HEK293 (cell line): ENCODE measurements at regions not wholly inside any gene's neighbourhood (a gene's known extent, or its start where the extent isn't known, plus 50 kb on each side); places are given as distances from the start of the nearest gene placed in this dataset.

Source experiments
- CTCF ChIA-PET: fragments of 350-600 bp; formaldehyde crosslinking; extraction: SDS; loops from one replicate; lab custom pipeline; 2021; ENCODE audit warnings: antibody characterized with exemption; lab: Yijun Ruan, JAX
- POLR2A ChIA-PET: fragments of 300-600 bp; formaldehyde crosslinking; extraction: SDS; loops from one replicate; lab custom pipeline; 2020; ENCODE audit warnings: antibody characterized with exemption, inconsistent platforms; lab: Yijun Ruan, JAX
- H3K27ac ChIP-seq: fragments of 200-500 bp; sonication (Bioruptor generic); 2 replicates; pipeline ENCODE4 v1.5.1; 2014; ENCODE audit warnings: low read depth, low read length, control low read depth, inconsistent platforms; ENCODE audit errors: extremely low read depth
- H3K36me3 ChIP-seq, 2 experiments: fragments of 200-500 bp in 1 of 2; sonication (Bioruptor generic) in 1 of 2; 1 replicate in 1 of 2; 2 replicates in 1 of 2; pipeline ENCODE4 v1.5.1; 2014 to 2017; ENCODE audit warnings: inconsistent platforms in 2 of 2, low read length in 2 of 2; ENCODE audit not compliant: control insufficient read depth in 2 of 2, insufficient read depth in 1 of 2
- H3K4me1 ChIP-seq: fragments of 200-500 bp; sonication (Bioruptor generic); 2 replicates; pipeline ENCODE4 v1.5.1; 2014; ENCODE audit warnings: mild to moderate bottlenecking, low read length, inconsistent platforms; ENCODE audit not compliant: control insufficient read depth, insufficient read depth
- H3K4me3 ChIP-seq: 2 replicates; pipeline ENCODE4 v1.5.1; 2011; ENCODE audit warnings: low read depth, mild to moderate bottlenecking, control low read depth, low read length, moderate library complexity
- H3K9me3 ChIP-seq: fragments of 200-500 bp; sonication (Bioruptor generic); 2 replicates; pipeline ENCODE4 v1.5.1; 2014; ENCODE audit warnings: low read depth, low read length, inconsistent platforms; ENCODE audit not compliant: control insufficient read depth, insufficient read depth
- BCL6B ChIP-seq: fragments of 450-650 bp; formaldehyde crosslinking; IDR thresholded peaks from 2 replicates; pipeline ENCODE4 v1.5.1; 2017; ENCODE audit warnings: missing biosample characterization, missing genetic modification characterization
- KLF1 ChIP-seq: fragments of 450-650 bp; formaldehyde crosslinking; IDR thresholded peaks from 2 replicates; pipeline ENCODE4 v1.5.1; 2016; ENCODE audit warnings: missing biosample characterization, missing genetic modification characterization
- KLF8 ChIP-seq: fragments of 450-650 bp; formaldehyde crosslinking; IDR thresholded peaks from 2 replicates; pipeline ENCODE4 v1.5.1; 2016; ENCODE audit warnings: missing biosample characterization, missing genetic modification characterization
- SP7 ChIP-seq: fragments of 450-650 bp; formaldehyde crosslinking; IDR thresholded peaks from 2 replicates; pipeline ENCODE4 v1.5.1; 2016; ENCODE audit warnings: missing biosample characterization, missing genetic modification characterization
- ZBTB21 ChIP-seq: fragments of 450-650 bp; formaldehyde crosslinking; IDR thresholded peaks from 2 replicates; pipeline ENCODE4 v1.5.1; 2017; ENCODE audit warnings: missing biosample characterization, missing genetic modification characterization
- ZBTB48 ChIP-seq: fragments of 450-650 bp; formaldehyde crosslinking; IDR thresholded peaks from 2 replicates; pipeline ENCODE4 v1.5.1; 2016; ENCODE audit warnings: missing biosample characterization, missing genetic modification characterization
- ZFP37 ChIP-seq: fragments of 450-650 bp; formaldehyde crosslinking; IDR thresholded peaks from 2 replicates; pipeline ENCODE4 v1.5.1; 2016; ENCODE audit warnings: missing biosample characterization, missing genetic modification characterization
- ZNF138 ChIP-seq: fragments of 450-650 bp; formaldehyde crosslinking; IDR thresholded peaks from 2 replicates; pipeline ENCODE4 v1.5.1; 2016; ENCODE audit warnings: missing biosample characterization, missing genetic modification characterization, borderline replicate concordance
- ZNF184 ChIP-seq: fragments of 450-650 bp; IDR thresholded peaks from 2 replicates; pipeline ENCODE4 v1.5.1; 2018; ENCODE audit warnings: missing biosample characterization, mild to moderate bottlenecking, missing genetic modification characterization
- ZNF221 ChIP-seq: fragments of 450-650 bp; formaldehyde crosslinking; IDR thresholded peaks from 2 replicates; pipeline ENCODE4 v1.5.1; 2017; ENCODE audit warnings: missing biosample characterization, missing genetic modification characterization, borderline replicate concordance
- ZNF292 ChIP-seq: fragments of 450-650 bp; formaldehyde crosslinking; IDR thresholded peaks from 2 replicates; pipeline ENCODE4 v1.5.1; 2016; ENCODE audit warnings: low read depth, missing biosample characterization, missing genetic modification characterization, borderline replicate concordance
- ZNF324 ChIP-seq: fragments of 450-650 bp; formaldehyde crosslinking; IDR thresholded peaks from 2 replicates; pipeline ENCODE4 v1.5.1; 2016; ENCODE audit warnings: missing biosample characterization, missing genetic modification characterization
- ZNF433 ChIP-seq: fragments of 450-650 bp; formaldehyde crosslinking; IDR thresholded peaks from 2 replicates; pipeline ENCODE4 v1.5.1; 2016; ENCODE audit warnings: missing biosample characterization, missing genetic modification characterization, low read depth
- ZNF449 ChIP-seq: fragments of 450-650 bp; formaldehyde crosslinking; IDR thresholded peaks from 2 replicates; pipeline ENCODE4 v1.5.1; 2017; ENCODE audit warnings: missing biosample characterization, mild to moderate bottlenecking, missing genetic modification characterization, moderate library complexity
- ZNF521 ChIP-seq: fragments of 450-650 bp; formaldehyde crosslinking; IDR thresholded peaks from 2 replicates; pipeline ENCODE4 v1.5.1; 2017; ENCODE audit warnings: missing biosample characterization, mild to moderate bottlenecking, missing genetic modification characterization
- ZNF530 ChIP-seq: fragments of 450-650 bp; formaldehyde crosslinking; IDR thresholded peaks from 2 replicates; pipeline ENCODE4 v1.5.1; 2016; ENCODE audit warnings: low read depth, missing biosample characterization, missing genetic modification characterization
- ZNF549 ChIP-seq: fragments of 450-650 bp; IDR thresholded peaks from 2 replicates; pipeline ENCODE4 v1.5.1; 2018; ENCODE audit warnings: missing biosample characterization, missing genetic modification characterization, mild to moderate bottlenecking, inconsistent platforms, moderate library complexity
- ZNF555 ChIP-seq: fragments of 450-650 bp; formaldehyde crosslinking; conservative IDR thresholded peaks from 2 replicates; pipeline ENCODE4 v1.5.1; 2017; ENCODE audit warnings: missing biosample characterization, mild to moderate bottlenecking, missing genetic modification characterization, inconsistent platforms
- ZNF558 ChIP-seq: fragments of 450-650 bp; formaldehyde crosslinking; IDR thresholded peaks from 2 replicates; pipeline ENCODE4 v1.5.1; 2016; ENCODE audit warnings: missing biosample characterization, missing genetic modification characterization
- ZNF660 ChIP-seq: fragments of 450-650 bp; IDR thresholded peaks from 2 replicates; pipeline ENCODE4 v1.5.1; 2018; ENCODE audit warnings: missing biosample characterization, mild to moderate bottlenecking, missing genetic modification characterization
- ZNF776 ChIP-seq: fragments of 450-650 bp; formaldehyde crosslinking; IDR thresholded peaks from 2 replicates; pipeline ENCODE4 v1.5.0; 2017; ENCODE audit warnings: missing biosample characterization, missing genetic modification characterization, borderline replicate concordance
- ZNF791 ChIP-seq: fragments of 450-650 bp; formaldehyde crosslinking; IDR thresholded peaks from 2 replicates; pipeline ENCODE4 v1.5.1; 2016; ENCODE audit warnings: missing biosample characterization, missing genetic modification characterization
- ZNF837 ChIP-seq: fragments of 450-650 bp; formaldehyde crosslinking; IDR thresholded peaks from 2 replicates; pipeline ENCODE4 v1.5.1; 2016; ENCODE audit warnings: missing biosample characterization, missing genetic modification characterization
- ZSCAN16 ChIP-seq: fragments of 450-650 bp; formaldehyde crosslinking; IDR thresholded peaks from 2 replicates; pipeline ENCODE4 v1.5.1; 2016; ENCODE audit warnings: missing biosample characterization, missing genetic modification characterization
- ZSCAN5A ChIP-seq: fragments of 450-650 bp; formaldehyde crosslinking; IDR thresholded peaks from 2 replicates; pipeline ENCODE4 v1.5.1; 2016; ENCODE audit warnings: missing biosample characterization, missing genetic modification characterization
- ZXDB ChIP-seq: fragments of 450-650 bp; formaldehyde crosslinking; IDR thresholded peaks from 2 replicates; pipeline ENCODE4 v1.5.1; 2016; ENCODE audit warnings: missing biosample characterization, missing genetic modification characterization

- ChIA-PET POLR2A (no interaction called here), CTCF (no interaction called here)
- H3K4me1 ChIP-seq = no peaks in the 10 kb centered on the region
- H3K27ac ChIP-seq = no peak overlapping the region
- H3K4me3 ChIP-seq = no peak overlapping the region
- no peaks in the 10 kb centered on the region for H3K36me3 ChIP-seq
- H3K9me3 ChIP-seq = no peaks in the 10 kb centered on the region
- no peak for TF ChIP-seq ZNF221 (tag by site-specific recombination)
- no peak for TF ChIP-seq ZNF324 (tag by site-specific recombination)
- TF ChIP-seq KLF8 (tag by site-specific recombination) = no peak
- no peak for TF ChIP-seq ZFP37 (tag by site-specific recombination)
- TF ChIP-seq ZNF660 (tag by site-specific recombination) = no peak
- no peak for TF ChIP-seq ZNF449
These were observed 96.9 kb upstream of the PTPRK start for GRCh38 chr6:128617285-128617684.

GRCh38 chr6:128616342-128616741 lies 95.9 kb upstream of the PTPRK start:
- POLR2A ChIA-PET = no interaction called here
- H3K4me3 ChIP-seq = no peak overlapping the region
- CTCF ChIA-PET = no interaction called here
- no peaks in the 10 kb centered on the region for H3K9me3 ChIP-seq
- no peak overlapping the region for H3K27ac ChIP-seq
- TF ChIP-seq ZNF549 (tag by site-specific recombination) = no peak
- peak; percentile 95 for TF ChIP-seq ZNF558 (tag by site-specific recombination)
- no peaks in the 10 kb centered on the region for H3K36me3 ChIP-seq
- H3K4me1 ChIP-seq = no peaks in the 10 kb centered on the region

- Histone ChIP-seq H3K4me3 (no peak overlapping the region), H3K9me3 (no peaks in the 10 kb centered on the region), H3K4me1 (no peaks in the 10 kb centered on the region), H3K27ac (no peak overlapping the region), H3K36me3 (no peaks in the 10 kb centered on the region)
- POLR2A ChIA-PET = no interaction called here
- CTCF ChIA-PET = no interaction called here
- TF ChIP-seq ZNF776 (tag by site-specific recombination) = no peak
- TF ChIP-seq ZNF433 (tag by site-specific recombination) = no peak
- TF ChIP-seq ZNF837 (tag by site-specific recombination) = no peak
- no peak for TF ChIP-seq SP7 (tag by site-specific recombination)
- TF ChIP-seq ZNF555 (tag by site-specific recombination) = no peak
- no peak for TF ChIP-seq ZBTB21 (tag by site-specific recombination)
- no peak for TF ChIP-seq ZNF530 (tag by site-specific recombination)
- TF ChIP-seq ZSCAN16 (tag by site-specific recombination) = no peak
- TF ChIP-seq ZXDB (tag by site-specific recombination) = no peak
- TF ChIP-seq ZBTB48 (tag by site-specific recombination) = no peak
- TF ChIP-seq ZNF521 (tag by site-specific recombination) = no peak
These were observed 86.2 kb upstream of the PTPRK start for GRCh38 chr6:128606611-128607010.

GRCh38 chr6:128605961-128606360 lies 85.6 kb upstream of the PTPRK start:
- POLR2A ChIA-PET = no interaction called here
- TF ChIP-seq BCL6B (tag by site-specific recombination) = no peak
- no peak for TF ChIP-seq ZSCAN5A (tag by site-specific recombination)
- no peak for TF ChIP-seq ZNF791 (tag by site-specific recombination)
- no peak for TF ChIP-seq ZNF184 (tag by site-specific recombination)
- no peak for TF ChIP-seq ZNF138 (tag by site-specific recombination)
- TF ChIP-seq ZNF292 (tag by site-specific recombination) = no peak
- no peak for TF ChIP-seq KLF1 (tag by site-specific recombination)

More at GRCh38 chr6:128605961-128606360, 85.6 kb upstream of the PTPRK start:
- H3K4me1 ChIP-seq = peaks cover 3% of the 10 kb centered on the region
- CTCF ChIA-PET = no interaction called here
- no peaks in the 10 kb centered on the region for H3K36me3 ChIP-seq
- H3K4me3 ChIP-seq = no peak overlapping the region
- no peaks in the 10 kb centered on the region for H3K9me3 ChIP-seq
- H3K27ac ChIP-seq = no peak overlapping the region
